GM12892 (cell line): ENCODE measurements at regions not wholly inside any gene's neighbourhood (a gene's known extent, or its start where the extent isn't known, plus 50 kb on each side); places are given as distances from the start of the nearest gene placed in this dataset.

Source experiments
- DNase-seq: peaks from one replicate; pipeline ENCODE4 v3.0.0; 2011; ENCODE audit not compliant: insufficient read length
- FAIRE-seq: peaks from 2 replicates; lab custom pipeline; 2011; peaks lifted over from hg19 to GRCh38; lab: Jason Lieb, UNC
- POLR2A ChIP-seq: IDR thresholded peaks from 2 replicates; pipeline ENCODE4 v1.6.1; 2011; ENCODE audit warnings: low read depth, low read length, control low read depth
- POLR2AphosphoS5 ChIP-seq: IDR thresholded peaks from 2 replicates; pipeline ENCODE4 v1.6.1; 2011; ENCODE audit warnings: low read depth, low read length, control low read depth
- TAF1 ChIP-seq: IDR thresholded peaks from 2 replicates; pipeline ENCODE4 v1.6.1; 2011; ENCODE audit warnings: low read depth, mild to moderate bottlenecking, control low read depth, low read length, borderline replicate concordance

- TF ChIP-seq POLR2A (no peak), TAF1 (no peak)
- DNase-seq (no peak), FAIRE-seq (no peak)
Measured at GRCh38 chr10:128816726-128817125, 650.3 kb upstream of the MGMT start.

GRCh38 chr10:128817636-128818035 is 649.4 kb upstream of the MGMT start:
- FAIRE-seq (no peak), DNase-seq (no peak)
- TF ChIP-seq TAF1 (no peak), POLR2A (no peak), POLR2AphosphoS5 (no peak)

- FAIRE-seq (no peak), DNase-seq (no peak)
- TF ChIP-seq TAF1 (no peak), POLR2AphosphoS5 (no peak), POLR2A (no peak)
Measured at GRCh38 chr10:128820663-128821062, 646.4 kb upstream of the MGMT start.

GRCh38 chr10:128823201-128823600 is 643.8 kb upstream of the MGMT start:
- FAIRE-seq (no peak), DNase-seq (no peak)
- TF ChIP-seq POLR2A (no peak), POLR2AphosphoS5 (no peak), TAF1 (no peak)

GRCh38 chr10:128825626-128826025 is 641.4 kb upstream of the MGMT start:
- TF ChIP-seq TAF1 (no peak), POLR2A (no peak), POLR2AphosphoS5 (no peak)
- DNase-seq: no peak
- FAIRE-seq: no peak

- no peak for FAIRE-seq
- TF ChIP-seq POLR2A (no peak), POLR2AphosphoS5 (no peak), TAF1 (no peak)
- no peak for DNase-seq
Measured at GRCh38 chr10:128833671-128834070, 633.4 kb upstream of the MGMT start.

DNA sequence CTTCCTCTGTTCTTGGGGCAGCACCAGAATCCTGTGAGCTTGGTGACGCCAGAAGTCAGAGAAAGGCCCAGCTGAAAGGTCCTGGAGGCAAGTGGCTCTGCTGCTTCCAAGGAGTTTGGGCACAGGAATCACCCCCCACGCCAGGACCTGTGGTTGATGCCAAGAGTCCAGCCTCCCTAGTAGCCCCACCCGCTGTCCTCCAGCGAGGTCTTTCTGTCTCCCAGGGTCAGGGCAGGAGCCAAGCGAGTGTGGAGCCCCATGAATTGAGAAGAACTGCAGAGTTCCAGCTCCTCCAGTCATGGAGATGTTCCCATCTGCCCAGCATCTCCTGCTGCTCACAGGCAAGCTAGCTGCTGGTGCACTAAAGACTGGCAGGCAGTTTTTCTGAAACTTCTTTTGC is 631.7 kb upstream of the MGMT start:
- TF ChIP-seq POLR2AphosphoS5 (no peak), TAF1 (no peak), POLR2A (no peak)
- DNase-seq: no peak
- no peak for FAIRE-seq

GRCh38 chr10:128837478-128837877 is 629.6 kb upstream of the MGMT start:
- DNase-seq (no peak), FAIRE-seq (no peak)
- no peak for TF ChIP-seq TAF1
- TF ChIP-seq POLR2A: no peak
- TF ChIP-seq POLR2AphosphoS5: no peak

DNA sequence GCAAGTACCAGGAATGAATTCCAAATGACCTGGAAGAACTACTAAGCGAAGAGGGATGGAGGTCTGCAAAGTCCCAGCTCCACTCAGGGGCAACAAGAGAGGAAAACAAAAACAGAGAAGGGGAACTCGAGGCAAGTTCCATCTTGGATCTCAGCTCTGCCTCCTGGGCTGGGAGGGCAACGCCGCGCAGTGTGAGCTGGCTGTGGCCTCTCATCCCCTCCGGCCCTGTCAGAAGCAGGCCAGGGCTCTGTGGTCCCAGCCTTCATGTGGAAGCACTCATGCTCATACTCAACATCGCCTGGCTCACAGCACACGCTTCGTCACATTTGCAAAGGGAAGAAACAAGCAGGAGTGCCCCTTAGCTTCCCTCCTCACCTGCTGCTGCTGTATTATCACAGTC is 627.9 kb upstream of the MGMT start:
- DNase-seq (no peak), FAIRE-seq (no peak)
- TF ChIP-seq POLR2AphosphoS5 (no peak), TAF1 (no peak), POLR2A (no peak)

DNA sequence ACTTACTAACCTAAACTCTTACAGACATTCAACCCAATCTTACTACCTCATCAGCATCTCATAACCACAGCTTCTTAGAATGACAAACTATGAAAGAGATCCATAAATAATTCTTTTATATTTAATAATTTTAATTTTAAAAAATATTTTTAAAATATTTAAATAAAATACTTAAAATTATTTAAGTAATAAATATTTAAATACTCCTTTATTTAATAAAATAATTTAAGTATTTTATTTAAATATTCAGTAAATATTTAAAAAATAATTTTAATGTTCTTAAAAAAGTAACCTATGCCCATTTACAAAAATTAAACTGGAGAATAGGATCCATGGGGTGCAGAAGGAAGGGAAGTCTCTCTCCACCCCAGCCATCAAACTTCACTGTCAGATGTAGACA is 627.3 kb upstream of the MGMT start:
- TF ChIP-seq POLR2A: no peak
- TF ChIP-seq POLR2AphosphoS5: no peak
- TF ChIP-seq TAF1: no peak
- DNase-seq: no peak
- FAIRE-seq: no peak

GRCh38 chr10:128843972-128844371 is 623.1 kb upstream of the MGMT start:
- TF ChIP-seq POLR2AphosphoS5 (no peak), TAF1 (no peak), POLR2A (no peak)
- no peak for DNase-seq
- FAIRE-seq: no peak

GRCh38 chr10:128846927-128847326 is 620.1 kb upstream of the MGMT start:
- DNase-seq (no peak), FAIRE-seq (no peak)
- TF ChIP-seq POLR2A (no peak), TAF1 (no peak), POLR2AphosphoS5 (no peak)

DNA sequence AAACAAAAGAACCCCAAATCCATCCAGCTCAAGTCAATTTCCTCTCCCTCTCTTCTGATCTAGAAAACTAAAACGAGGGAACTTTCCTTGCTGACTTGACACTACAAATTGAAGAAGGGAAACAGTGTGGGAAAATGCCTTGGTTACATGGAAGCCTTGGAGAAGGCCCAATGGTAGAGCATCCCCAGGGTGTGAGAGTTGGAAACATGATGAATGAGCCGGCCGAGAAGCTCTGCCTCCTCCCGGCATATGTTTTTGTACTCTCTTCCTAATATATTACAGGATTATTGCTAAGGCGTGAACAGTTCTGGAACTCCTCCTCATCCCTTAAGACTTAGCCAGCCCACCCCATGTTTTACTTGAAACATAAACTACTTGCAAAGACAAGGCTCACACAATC is 618.2 kb upstream of the MGMT start:
- FAIRE-seq: no peak
- TF ChIP-seq TAF1: no peak
- no peak for TF ChIP-seq POLR2A
- TF ChIP-seq POLR2AphosphoS5: no peak
- DNase-seq: no peak
